K562 (cell line): ENCODE measurements at regions not wholly inside any gene's neighbourhood (a gene's known extent, or its start where the extent isn't known, plus 50 kb on each side); places are given as distances from the start of the nearest gene placed in this dataset.

Source experiments
- ATAC-seq: fragments of 200-7000 bp; cut with Tn5 transposase; 3 replicates; pipeline ENCODE4 v1.9.1; 2020; ENCODE audit warnings: moderate library complexity
- BruUV-seq: library from RNA; stranded (reverse); fragments of 400-500 nt; replicated peaks from 2 replicates; lab custom pipeline; 2021; lab: Mats Ljungman, UMichigan
- CTCF ChIA-PET: fragments of 300-600 bp; formaldehyde crosslinking; extraction: SDS; loops from one replicate; lab custom pipeline; 2021; ENCODE audit warnings: low intra/inter-chr PET ratio; lab: Yijun Ruan, JAX
- POLR2A ChIA-PET: fragments of 300-600, 350-650 bp; sonication (Branson Sonifier 250); formaldehyde crosslinking; extraction: SDS; loops from one replicate; lab custom pipeline; 2021; ENCODE audit warnings: antibody characterized with exemption, inconsistent platforms; lab: Yijun Ruan, JAX
- DNase-seq, 4 experiments: peaks; one replicate each; pipeline versions ENCODE4 v3.0.0 to v3.0.0-alpha.2; 2011 to 2018; ENCODE audit warnings: low spot score in 3 of 4, mixed read lengths in 3 of 4; ENCODE audit errors: extremely low read depth in 1 of 4
- FAIRE-seq: peaks from 2 replicates; lab custom pipeline; 2011; peaks lifted over from hg19 to GRCh38; lab: Jason Lieb, UNC
- H2AFZ ChIP-seq: 2 replicates; pipeline ENCODE4 v1.6.0; 2011; ENCODE audit warnings: low read depth, low read length, control low read depth, inconsistent platforms
- H3K27ac ChIP-seq: fragments of 200-600 bp; 3 replicates; pipeline ENCODE4 v1.8.0; 2011; ENCODE audit warnings: low read depth, mild to moderate bottlenecking, control low read depth, inconsistent platforms, low read length, moderate library complexity, mixed read lengths; ENCODE audit errors: extremely low read depth
- H3K27me3 ChIP-seq, 2 experiments: fragments of 300-600 bp in 1 of 2; 2 replicates in 1 of 2; 3 replicates in 1 of 2; pipeline versions ENCODE4 v1.6.0 to v1.8.0; 2011; ENCODE audit warnings: inconsistent platforms in 2 of 2, low read length in 2 of 2, mild to moderate bottlenecking in 1 of 2, mixed read lengths in 1 of 2, moderate library complexity in 1 of 2; ENCODE audit not compliant: control insufficient read depth in 2 of 2, insufficient read depth in 2 of 2
- H3K36me3 ChIP-seq: fragments of 300-600 bp; 3 replicates; pipeline ENCODE4 v1.8.0; 2011; ENCODE audit warnings: mild to moderate bottlenecking, low read length, inconsistent platforms; ENCODE audit not compliant: control insufficient read depth, insufficient read depth
- H3K4me1 ChIP-seq, 2 experiments: fragments of 200-600 bp in 1 of 2; replicated peaks in 1 of 2; 2 replicates in 1 of 2; 3 replicates in 1 of 2; pipeline versions ENCODE4 v1.5.1 to v1.8.0; 2011; ENCODE audit warnings: inconsistent platforms in 2 of 2, low read length in 2 of 2, mild to moderate bottlenecking in 1 of 2, mixed read lengths in 1 of 2, moderate library complexity in 1 of 2; ENCODE audit not compliant: control insufficient read depth in 2 of 2, insufficient read depth in 2 of 2
- H3K4me2 ChIP-seq: 2 replicates; pipeline ENCODE4 v1.6.1; 2011; ENCODE audit warnings: low read length, control low read depth, inconsistent platforms, mixed read lengths; ENCODE audit not compliant: insufficient read depth
- H3K4me3 ChIP-seq: fragments of 200-600 bp; sonication (generic), shearing (Covaris generic); 2 replicates; pipeline ENCODE4 v1.5.1; 2016; ENCODE audit warnings: control low read depth, inconsistent platforms
- H3K79me2 ChIP-seq: fragments of 200-600 bp; 3 replicates; pipeline ENCODE4 v1.8.0; 2011; ENCODE audit warnings: low read length, inconsistent platforms; ENCODE audit not compliant: control insufficient read depth, insufficient read depth
- H3K9ac ChIP-seq, 2 experiments: 2 replicates each; pipeline versions ENCODE4 v1.6.0 to v1.6.1; 2011; ENCODE audit warnings: low read depth in 2 of 2, low read length in 2 of 2, control low read depth in 1 of 2, inconsistent platforms in 1 of 2, mild to moderate bottlenecking in 1 of 2, mixed read lengths in 1 of 2; ENCODE audit not compliant: insufficient read depth in 1 of 2
- H3K9me1 ChIP-seq: one replicate; pipeline ENCODE4 v1.6.0; 2011; ENCODE audit warnings: inconsistent platforms, mild to moderate bottlenecking, low read length, moderate library complexity; ENCODE audit not compliant: control insufficient read depth, insufficient read depth
- H3K9me3 ChIP-seq: replicated peaks from 2 replicates; pipeline ENCODE4 v1.5.1; 2011; ENCODE audit warnings: low read depth, low read length, inconsistent platforms; ENCODE audit not compliant: control insufficient read depth, insufficient read depth
- H4K20me1 ChIP-seq: replicated peaks from 2 replicates; pipeline ENCODE4 v1.6.1; 2011; ENCODE audit warnings: low read length, inconsistent platforms, mixed read lengths; ENCODE audit not compliant: control insufficient read depth, insufficient read depth
- GABPB2 ChIP-seq: fragments of 250-450 bp; sonication (Bioruptor Pico); conservative IDR thresholded peaks from 2 replicates; pipeline ENCODE4 v1.5.1; 2021; ENCODE audit warnings: mild to moderate bottlenecking
- HDAC6 ChIP-seq: IDR thresholded peaks from 2 replicates; pipeline ENCODE4 v1.6.1; 2012; ENCODE audit warnings: low read depth, mild to moderate bottlenecking, control low read depth, inconsistent platforms, low read length, moderate library complexity
- MECOM ChIP-seq: fragments of 250-450 bp; sonication (Bioruptor Pico); IDR thresholded peaks from 2 replicates; pipeline ENCODE4 v1.8.0; 2022; ENCODE audit warnings: inconsistent platforms
- TFAP4 ChIP-seq: sonication (generic); formaldehyde crosslinking; IDR thresholded peaks from 2 replicates; pipeline ENCODE4 v1.8.0; 2022; ENCODE audit warnings: missing genetic modification reagents, mild to moderate bottlenecking, moderate library complexity, borderline replicate concordance
- WGBS: fragments of 100-300 bp; shearing (Covaris generic); methylation state at CpG from one replicate; pipeline ENCODE4 v1.1.6; 2016; ENCODE audit warnings: low coverage, mixed read lengths; ENCODE audit not compliant: insufficient coverage; ENCODE audit errors: missing lambda C conversion rate; 5-methylcytosine and 5-hydroxymethylcytosine counted together
- in situ Hi-C: fragments of 300-500 bp; cut with MboI; formaldehyde crosslinking; loops from 4 replicates; pipeline ENCODE4 v1.15.0; 2018; ENCODE audit warnings: inconsistent platforms, mixed read lengths
- intact Hi-C: fragments of 100-400 bp; cut with micrococcal nuclease; formaldehyde crosslinking; loops from 2 replicates; pipeline ENCODE4 v1.14.2; 2022
- TF ChIP-seq, protein P1 (sequence below): fragments of 250-450 bp; sonication (Bioruptor Pico); IDR thresholded peaks from 2 replicates; pipeline ENCODE4 v1.5.0; 2022; ENCODE audit warnings: mild to moderate bottlenecking

DNA sequence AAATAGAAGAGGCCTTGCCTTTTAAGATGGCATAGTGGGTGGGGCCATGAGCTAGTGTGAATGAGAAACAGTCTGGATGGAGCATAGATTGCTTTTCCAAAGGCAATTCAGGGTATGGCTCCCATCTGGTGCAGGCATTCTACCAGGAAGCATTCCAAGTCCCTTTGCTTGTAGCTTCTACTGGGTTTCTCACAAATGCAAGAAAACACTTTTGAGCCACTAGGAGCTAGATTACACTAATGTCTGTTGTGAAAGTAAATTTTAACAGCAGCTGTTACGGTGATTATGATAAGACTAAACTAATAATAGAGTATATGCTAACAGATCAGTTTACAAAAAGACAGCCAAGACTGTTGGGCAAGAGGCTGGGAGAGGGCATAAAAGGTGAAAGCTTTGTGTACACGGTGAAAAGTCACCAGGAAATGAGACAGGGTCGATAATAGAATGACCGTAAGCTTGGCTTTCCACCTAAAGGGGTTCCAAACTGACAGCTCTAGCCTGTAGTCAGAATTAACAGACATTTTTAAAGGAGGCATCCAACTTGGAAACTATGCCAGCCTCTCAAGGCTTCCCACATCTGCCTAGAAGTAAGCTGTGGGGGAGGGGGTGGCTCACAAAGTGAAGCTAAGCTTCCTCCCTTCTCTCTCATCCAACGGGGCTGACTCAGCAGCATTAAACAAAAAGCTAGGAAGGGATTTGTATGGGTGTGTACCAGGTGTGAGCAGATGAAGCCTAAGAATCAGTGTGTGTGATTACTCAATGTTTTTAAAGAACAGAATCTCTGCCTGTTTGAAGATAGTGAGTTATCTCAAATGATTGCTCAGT, 61.1 kb upstream of the GPD1L start (continued):
- TF ChIP-seq MECOM (CRISPR knock-in tag), result no peak
- TF ChIP-seq TFAP4, result no peak
- TF ChIP-seq GABPB2, result no peak

DNA sequence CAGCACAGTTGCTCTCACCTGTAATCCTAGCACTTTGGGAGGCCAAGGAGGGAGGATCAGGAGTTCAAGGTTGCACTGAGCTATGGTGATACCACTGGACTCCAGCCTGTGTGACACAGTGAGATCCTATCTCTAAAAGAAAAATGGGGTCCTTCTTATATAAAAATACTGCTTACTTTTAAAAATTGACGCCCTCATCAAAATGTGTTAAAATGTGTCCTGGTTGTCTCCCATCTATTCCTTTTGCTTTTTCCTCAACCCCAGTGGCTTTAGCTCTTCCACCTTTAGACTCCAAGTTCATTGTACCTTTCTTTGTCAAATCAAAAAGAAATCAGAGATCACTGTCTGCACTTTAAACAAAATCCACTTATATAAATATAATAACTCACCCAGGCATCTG, 60.3 kb upstream of the GPD1L start:
- intact Hi-C loops, result no loop called here
- DNase-seq (peak in 2 of 4 experiments; percentile 0 to 1), ATAC-seq (no peak), FAIRE-seq (no peak)
- H3K4me2 ChIP-seq, result no peak overlapping the region
- no peak overlapping the region for H3K4me3 ChIP-seq
- TF ChIP-seq, protein P1, sequence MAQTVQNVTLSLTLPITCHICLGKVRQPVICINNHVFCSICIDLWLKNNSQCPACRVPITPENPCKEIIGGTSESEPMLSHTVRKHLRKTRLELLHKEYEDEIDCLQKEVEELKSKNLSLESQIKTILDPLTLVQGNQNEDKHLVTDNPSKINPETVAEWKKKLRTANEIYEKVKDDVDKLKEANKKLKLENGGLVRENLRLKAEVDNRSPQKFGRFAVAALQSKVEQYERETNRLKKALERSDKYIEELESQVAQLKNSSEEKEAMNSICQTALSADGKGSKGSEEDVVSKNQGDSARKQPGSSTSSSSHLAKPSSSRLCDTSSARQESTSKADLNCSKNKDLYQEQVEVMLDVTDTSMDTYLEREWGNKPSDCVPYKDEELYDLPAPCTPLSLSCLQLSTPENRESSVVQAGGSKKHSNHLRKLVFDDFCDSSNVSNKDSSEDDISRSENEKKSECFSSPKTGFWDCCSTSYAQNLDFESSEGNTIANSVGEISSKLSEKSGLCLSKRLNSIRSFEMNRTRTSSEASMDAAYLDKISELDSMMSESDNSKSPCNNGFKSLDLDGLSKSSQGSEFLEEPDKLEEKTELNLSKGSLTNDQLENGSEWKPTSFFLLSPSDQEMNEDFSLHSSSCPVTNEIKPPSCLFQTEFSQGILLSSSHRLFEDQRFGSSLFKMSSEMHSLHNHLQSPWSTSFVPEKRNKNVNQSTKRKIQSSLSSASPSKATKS, result no peak
- no peak for TF ChIP-seq HDAC6
- no peaks in the 10 kb centered on the region for H3K9me1 ChIP-seq
- ChIA-PET CTCF (no interaction called here), POLR2A (interaction anchor here (1.7 kb wide), 1 partner anchor 14 kb away, joined by 3 read pairs; no protein-coding TSS in a partner anchor)
- WGBS, result 21% methylated on average over 1 of the region's 1 CpG
- no peaks in the 10 kb centered on the region for H3K79me2 ChIP-seq
- H4K20me1 ChIP-seq, result no peaks in the 10 kb centered on the region
- H3K9ac ChIP-seq, result no peak overlapping the region
- no peaks in the 10 kb centered on the region; a peak in 1 of 5 replicates for H3K4me1 ChIP-seq
- in situ Hi-C loops, result no loop called here
- BruUV-seq, result no TSS peak
- no peaks in the 10 kb centered on the region for H3K36me3 ChIP-seq
- H2AFZ ChIP-seq, result no peak overlapping the region
- H3K27me3 ChIP-seq, result no peaks in the 10 kb centered on the region
- no peak overlapping the region for H3K27ac ChIP-seq
- H3K9me3 ChIP-seq, result peaks cover 2% of the 10 kb centered on the region
